Heart left ventricle (tissue), 13 donors: ENCODE measurements at regions not wholly inside any gene's neighbourhood (a gene's known extent, or its start where the extent isn't known, plus 50 kb on each side); places are given as distances from the start of the nearest gene placed in this dataset.

Experiments used
- CTCF ChIP-seq, 12 donors: fragments of 200-600 bp; sonication (generic) in 4 of 12; IDR thresholded peaks; one replicate each; pipeline versions ENCODE4 v1.5.0 to v1.8.0; 2018 to 2022; ENCODE audit warnings: antibody characterized with exemption in 12 of 12, mild to moderate bottlenecking in 5 of 12
- POLR2A ChIP-seq, 2 donors: fragments of 450-650 bp; IDR thresholded peaks; one replicate each; pipeline ENCODE4 v1.6.1; 2017; ENCODE audit warnings: antibody characterized with exemption in 2 of 2, mild to moderate bottlenecking in 2 of 2, moderate library complexity in 2 of 2
- donor health status: ischemic (EF 13 %, LVEDD 7.1; RV severe dilation, severe dysfunction).
- donor health status: DM: no; HTN: yes; CAD: no.
- donor health status: DM: no; HTN: no; CAD: no.
- donor health status: ischemic (EF 25% LVEDD 6.9; RV normal size, moderate dysfunction).
- donor health status: ischemic (EF 25% LVEDD 5.7; RV mildly dilated, moderate dysfunction).
- donor health status: ischemic (EF 35%, LVEDD 5.7; RV mildly dilated, moderate dysfunction).
- donor health status: nonischemic (EF 11% LVEDD 7.7; RV severe dilation, severe dysfunction).
- donor health status: DM: yes; HTN: yes; CAD: no.
- donor health status: PGD.
- donor health status: ischemic (EF 29% LVEDD 5.4; RV normal size, mild dysfunction).
- donor health status: nonischemic (EF 23%, LVEDD 6.1; RV moderate dilation, normal function).

GRCh38 chr3:111472556-111472955 is 69.4 kb upstream of the CD96 start:
- TF ChIP-seq CTCF (IDR thresholded peaks at IDR 0.05) (no peak), POLR2A (IDR thresholded peaks at IDR 0.05) (no peak)
